GDM1 (cell line): ENCODE measurements at regions not wholly inside any gene's neighbourhood (a gene's known extent, or its start where the extent isn't known, plus 50 kb on each side); places are given as distances from the start of the nearest gene placed in this dataset.
"Not testable (repeated sequence)": the region's sequence is repeated elsewhere in the genome, so short reads cannot be mapped to it uniquely, and the experiment has no call there.

Experiments used
- DNase-seq: peaks from one replicate; lab custom pipeline; 2025; lab: John Stamatoyannopoulos, UW

- DNase-seq = no peak
These were observed 263.4 kb upstream of the ACTBL2 start for GRCh38 chr5:57745700-57746651.

- no peak for DNase-seq
These were observed 262.4 kb upstream of the ACTBL2 start for GRCh38 chr5:57745029-57745428.

- no peak for DNase-seq
These were observed 258.7 kb upstream of the ACTBL2 start for GRCh38 chr5:57741336-57741735.

GRCh38 chr5:57738787-57739186 lies 256.2 kb upstream of the ACTBL2 start:
- no peak for DNase-seq

- DNase-seq = no peak
These were observed 255.7 kb upstream of the ACTBL2 start for GRCh38 chr5:57738301-57738700.

GRCh38 chr5:57736716-57737115 lies 254.1 kb upstream of the ACTBL2 start:
- no peak for DNase-seq

- not testable (repeated sequence) for DNase-seq
These were observed 252.9 kb upstream of the ACTBL2 start for GRCh38 chr5:57735279-57736153.

GRCh38 chr5:57734296-57734695 lies 251.7 kb upstream of the ACTBL2 start:
- no peak for DNase-seq

- DNase-seq = no peak
These were observed 245.0 kb upstream of the ACTBL2 start for GRCh38 chr5:57727591-57727990.

GRCh38 chr5:57725658-57726504 lies 243.3 kb upstream of the ACTBL2 start:
- DNase-seq = no peak

GRCh38 chr5:57724836-57725235 lies 242.2 kb upstream of the ACTBL2 start:
- no peak for DNase-seq

GRCh38 chr5:57721226-57721625 lies 238.6 kb upstream of the ACTBL2 start:
- DNase-seq = no peak

- DNase-seq = no peak
These were observed 238.0 kb upstream of the ACTBL2 start for GRCh38 chr5:57720656-57721055.

- DNase-seq = no peak
These were observed 236.6 kb upstream of the ACTBL2 start for GRCh38 chr5:57719216-57719615.

GRCh38 chr5:57718155-57718554 lies 235.5 kb upstream of the ACTBL2 start:
- DNase-seq = no peak

- DNase-seq = no peak
These were observed 234.9 kb upstream of the ACTBL2 start for GRCh38 chr5:57717555-57717954.

- DNase-seq = no peak
These were observed 234.1 kb upstream of the ACTBL2 start for GRCh38 chr5:57716661-57717060.

GRCh38 chr5:57715296-57715695 lies 232.7 kb upstream of the ACTBL2 start:
- DNase-seq = no peak

- not testable (repeated sequence) for DNase-seq
These were observed 230.9 kb upstream of the ACTBL2 start for GRCh38 chr5:57713535-57713934.

- DNase-seq = no peak
These were observed 229.3 kb upstream of the ACTBL2 start for GRCh38 chr5:57711946-57712345.

GRCh38 chr5:57711471-57711870 lies 228.9 kb upstream of the ACTBL2 start:
- DNase-seq = no peak

GRCh38 chr5:57710126-57710525 lies 227.5 kb upstream of the ACTBL2 start:
- no peak for DNase-seq
